Renal pelvis (tissue), 1 donor: ENCODE measurements at regions not wholly inside any gene's neighbourhood (a gene's known extent, or its start where the extent isn't known, plus 50 kb on each side); places are given as distances from the start of the nearest gene placed in this dataset.

Source experiments
- DNase-seq: peaks from one replicate; pipeline ENCODE4 v3.0.0-alpha.2; 2013

DNA sequence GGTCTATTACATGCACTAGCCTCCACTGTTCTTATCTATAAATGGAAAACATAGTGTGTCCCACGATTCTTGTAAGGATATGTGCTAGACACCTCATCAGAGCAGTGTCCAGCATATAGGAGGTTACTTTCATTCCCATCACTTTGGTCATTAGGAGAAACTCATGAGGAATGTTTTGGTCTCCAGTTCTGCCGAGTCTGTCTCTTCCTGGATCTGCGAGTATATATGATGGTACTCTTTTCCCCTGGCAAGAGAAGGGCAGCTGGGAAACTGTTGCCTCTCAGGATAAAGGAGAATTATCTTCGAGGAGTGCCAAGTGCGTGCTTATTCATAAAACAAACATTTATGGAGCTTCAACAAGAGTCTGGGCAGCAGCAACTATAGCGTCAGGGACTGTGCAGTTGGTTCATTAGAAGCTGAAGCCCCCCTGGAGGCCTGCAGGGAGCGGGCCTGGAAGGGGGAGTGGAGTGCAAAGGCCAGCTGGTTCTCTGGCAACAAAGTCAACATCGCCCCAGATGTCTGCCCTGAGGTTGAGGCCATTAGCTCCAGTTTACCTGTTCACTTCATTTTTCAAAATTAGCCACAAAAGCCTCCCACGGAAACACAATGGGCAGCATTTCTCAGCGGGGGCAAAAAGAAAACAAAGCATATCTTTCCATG is 811.9 kb downstream of the MAFB start:
- no peak for DNase-seq

DNA sequence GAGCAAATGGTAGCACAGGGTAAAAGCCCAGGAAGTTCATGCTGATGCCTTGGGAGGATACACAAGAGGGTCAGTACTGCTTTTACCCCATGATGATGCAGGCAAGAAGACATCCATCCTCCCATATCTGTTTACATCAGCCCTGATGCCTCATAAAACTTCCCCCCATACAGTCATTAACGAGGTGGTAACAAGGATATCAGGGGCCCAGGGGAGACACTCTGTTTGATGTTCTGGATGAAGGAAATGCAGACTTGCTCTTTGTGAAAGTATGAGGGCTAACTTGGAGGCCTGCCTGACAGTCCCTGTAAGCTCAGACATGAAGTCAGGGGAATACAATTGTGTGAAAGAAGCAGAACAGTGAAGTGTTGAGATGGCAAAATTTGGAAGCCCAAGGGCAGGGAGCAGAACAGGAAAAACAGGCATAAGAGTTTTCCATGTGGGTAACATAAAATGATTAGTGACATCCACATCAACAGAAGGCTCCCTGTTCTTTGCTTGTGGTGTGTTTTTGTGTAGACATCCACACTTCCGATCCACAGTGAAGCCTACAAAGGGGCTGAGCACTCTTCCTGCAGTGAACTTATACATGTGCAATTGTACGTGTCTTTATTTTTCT is 813.4 kb downstream of the MAFB start:
- DNase-seq: no peak

DNA sequence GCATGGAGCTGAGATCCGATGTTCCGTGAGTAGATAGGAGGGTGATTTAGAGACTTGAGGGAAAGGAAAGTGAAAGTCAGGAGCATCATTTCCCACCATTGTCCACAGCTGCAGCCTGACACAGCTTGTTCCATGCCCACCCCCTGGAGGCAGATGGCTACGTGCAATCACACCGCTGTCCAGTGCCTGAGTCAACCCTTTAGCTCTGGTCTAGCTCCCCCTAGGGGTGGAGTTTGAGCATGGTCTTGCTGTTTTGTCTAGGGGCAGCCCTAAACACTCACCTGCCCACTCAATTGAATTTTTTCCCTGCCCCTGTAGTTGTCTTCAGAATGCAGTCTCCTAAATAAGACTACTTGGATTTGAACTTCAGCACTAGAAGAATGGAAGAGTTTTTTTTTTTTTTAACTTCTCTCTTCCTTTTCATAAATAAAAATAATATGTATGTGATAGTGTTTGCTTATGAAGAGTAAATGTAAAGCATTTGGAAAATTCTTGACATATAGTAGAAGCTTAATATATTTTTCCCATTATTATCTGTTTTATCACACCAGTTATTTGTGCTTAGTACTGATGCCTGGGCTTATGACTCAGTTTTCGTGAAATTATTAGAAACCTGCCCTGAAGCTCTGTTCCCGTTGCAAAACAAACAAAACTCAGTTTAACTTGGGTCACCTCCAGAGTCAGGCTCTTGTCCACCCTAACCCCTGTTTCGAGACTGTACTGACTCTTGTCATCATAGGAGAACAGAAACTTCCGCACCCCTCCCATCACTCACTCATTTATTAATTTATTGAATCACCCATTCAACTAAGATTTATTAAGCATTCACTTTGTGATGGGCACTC is 814.8 kb downstream of the MAFB start:
- DNase-seq: peak; percentile 71

DNA sequence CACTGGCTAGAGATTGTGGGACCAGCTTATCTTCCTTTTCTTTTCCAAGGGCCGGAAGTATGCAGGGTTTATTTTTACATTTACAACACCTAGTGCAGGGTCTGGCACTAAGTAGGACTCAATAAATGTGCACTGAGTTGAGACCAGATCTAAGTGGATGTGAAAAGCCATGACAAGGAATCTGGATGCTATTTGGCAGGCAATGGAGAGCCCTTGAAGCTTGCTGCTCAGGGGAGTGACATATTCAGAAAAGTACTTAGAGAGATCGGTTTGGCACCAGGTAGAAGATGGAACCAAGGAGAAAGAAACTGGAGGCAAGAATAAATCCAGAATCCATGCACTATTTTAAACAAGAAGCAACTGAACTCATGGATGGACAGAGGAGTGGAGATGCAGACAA is 815.8 kb downstream of the MAFB start:
- no peak for DNase-seq

DNA sequence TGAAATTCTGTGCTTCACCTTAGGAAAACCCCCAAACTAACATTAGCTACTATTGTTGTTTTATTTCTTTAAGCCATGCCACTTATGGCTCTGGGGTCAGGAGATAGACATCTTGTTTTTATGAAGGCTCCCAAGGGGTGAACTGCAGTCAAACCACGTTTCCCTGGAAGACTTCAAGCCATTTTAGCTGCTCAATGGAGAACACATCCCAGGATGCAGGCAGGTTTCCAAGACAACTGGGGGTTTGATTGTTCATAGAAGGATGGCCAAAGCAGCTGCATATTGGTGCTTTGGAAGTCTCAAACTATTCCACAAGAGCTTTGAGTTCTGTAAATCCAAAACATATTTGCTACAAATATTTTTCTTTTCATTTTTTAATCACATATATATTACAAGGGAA is 818.0 kb downstream of the MAFB start:
- no peak for DNase-seq

DNA sequence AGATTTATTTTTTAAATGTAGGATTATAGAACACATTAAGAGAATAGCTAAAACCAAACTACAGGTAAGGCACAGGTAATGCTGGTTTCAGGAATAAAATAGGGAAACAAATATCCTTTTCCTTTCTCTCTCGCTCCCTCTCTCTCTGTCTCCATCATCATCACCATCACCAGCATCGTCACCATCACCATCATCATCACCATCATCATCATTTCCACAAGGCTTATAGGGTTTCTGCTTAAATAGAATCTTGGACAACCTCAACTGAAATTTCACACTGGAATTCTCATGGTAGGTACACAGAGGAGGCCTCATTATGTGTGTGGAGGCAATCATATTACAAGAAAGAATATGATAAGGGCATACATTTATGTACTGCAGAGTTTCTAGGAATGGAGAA is 823.6 kb downstream of the MAFB start:
- DNase-seq: no peak

DNA sequence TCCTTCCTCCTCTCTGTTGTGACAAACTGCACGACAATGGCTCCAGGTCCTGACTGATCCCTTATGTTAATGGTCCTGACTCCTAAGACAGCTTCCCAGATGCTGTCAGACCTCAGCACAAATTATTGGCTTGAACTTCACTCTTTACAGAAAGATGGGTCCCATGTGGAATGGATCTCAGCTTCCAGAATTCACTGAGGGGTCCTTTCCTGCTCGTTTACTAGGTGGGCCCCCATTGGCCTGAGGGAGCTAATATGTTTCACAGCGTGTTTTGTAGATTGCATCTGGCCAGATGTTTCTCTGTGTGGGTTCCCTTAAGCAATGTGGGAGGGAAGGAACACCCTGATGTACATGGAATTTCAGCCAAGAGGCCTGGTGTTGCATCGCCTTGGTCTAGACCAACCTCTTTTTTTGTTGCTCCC is 826.6 kb downstream of the MAFB start:
- peak; percentile 69 for DNase-seq

DNA sequence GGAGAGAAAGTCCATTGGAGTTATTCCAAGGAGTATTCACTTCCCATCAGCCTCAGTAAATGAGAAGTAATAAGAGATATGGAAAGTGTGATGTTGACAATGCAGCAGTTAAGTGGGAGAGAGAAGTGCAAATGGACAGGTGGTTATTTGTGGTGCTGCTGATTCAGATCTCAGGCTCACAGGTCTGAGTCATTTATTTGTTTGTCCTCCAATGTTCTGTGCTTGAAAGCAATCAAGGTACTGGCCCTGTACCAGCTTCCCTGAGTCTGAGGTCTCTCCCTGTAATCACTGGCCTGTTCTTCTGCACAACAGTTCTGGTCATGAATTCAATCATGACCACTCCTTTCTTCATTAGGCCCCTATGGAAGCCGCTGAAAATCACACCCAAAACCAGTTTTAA is 827.7 kb downstream of the MAFB start:
- no peak for DNase-seq

DNA sequence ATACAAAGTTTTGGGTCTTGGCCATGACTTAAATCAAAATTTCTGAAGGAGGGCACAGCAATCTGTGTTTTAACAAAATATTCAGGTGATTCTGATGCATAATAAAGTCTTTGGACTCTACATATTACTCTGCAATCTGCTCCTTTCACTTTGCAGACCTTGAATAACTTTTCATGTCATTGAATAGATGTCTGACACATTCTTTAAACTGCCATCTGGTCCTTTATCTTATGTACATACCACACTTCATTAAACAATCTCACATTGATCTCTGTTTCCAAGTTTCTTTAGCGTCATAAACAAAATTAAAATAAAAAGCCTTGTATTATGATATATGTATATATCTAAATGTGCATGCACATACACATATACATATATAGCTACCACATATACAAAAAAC is 831.2 kb downstream of the MAFB start:
- DNase-seq: no peak

DNA sequence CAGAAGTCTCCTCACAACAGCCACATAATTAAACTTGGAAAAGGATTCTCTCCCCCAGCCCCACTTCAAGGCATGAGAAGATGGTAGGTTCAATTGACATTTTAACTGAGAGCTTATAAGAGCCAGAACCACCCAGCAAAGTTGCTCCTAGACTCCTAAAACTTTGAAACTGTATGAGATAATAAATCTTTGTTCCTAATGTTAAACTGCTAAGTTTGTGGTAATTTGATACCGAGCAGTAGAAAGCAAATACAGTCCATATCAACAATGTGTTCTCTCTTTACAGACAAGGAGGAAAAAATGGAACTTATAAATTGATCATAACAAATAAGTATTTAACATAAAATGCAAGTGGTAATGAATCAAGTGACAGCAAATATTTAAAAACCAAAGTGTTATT is 831.8 kb downstream of the MAFB start:
- DNase-seq: no peak

DNA sequence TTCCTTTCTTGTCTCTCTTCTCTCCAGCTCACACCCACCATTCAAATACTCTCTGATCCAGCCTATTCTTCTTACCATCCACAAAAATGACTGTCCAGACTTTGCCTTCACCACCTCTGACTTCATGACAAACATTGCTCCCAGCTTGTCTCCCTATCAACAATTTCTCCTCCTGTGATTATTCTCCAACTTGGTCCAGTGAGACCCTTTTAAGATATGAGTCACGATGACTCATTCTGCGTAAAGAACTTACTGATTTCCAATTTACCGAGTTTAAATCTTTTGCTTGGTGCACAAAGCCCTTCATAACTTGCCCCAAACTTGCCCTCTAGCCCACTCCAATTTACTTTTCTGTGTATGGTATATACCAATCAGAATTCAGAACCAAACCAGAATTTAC is 833.2 kb downstream of the MAFB start:
- no peak for DNase-seq

DNA sequence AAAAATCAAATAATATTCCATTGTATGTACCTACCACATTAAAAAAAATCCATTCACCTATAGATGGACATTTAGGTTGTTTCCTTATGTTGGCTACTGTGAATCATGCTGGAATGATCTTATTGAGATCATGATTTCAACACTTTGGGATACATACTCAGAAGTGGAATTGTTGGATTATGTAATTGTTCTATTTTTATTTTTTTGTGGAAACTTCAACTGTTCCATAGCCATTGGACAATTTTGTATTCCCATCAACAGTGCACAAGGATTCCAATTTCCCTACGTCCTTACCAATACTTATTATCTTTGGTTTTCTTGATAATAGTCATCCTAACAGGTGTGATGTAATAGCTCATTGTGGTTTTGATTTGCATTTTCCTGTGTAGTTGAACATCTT is 834.0 kb downstream of the MAFB start:
- DNase-seq: no peak

DNA sequence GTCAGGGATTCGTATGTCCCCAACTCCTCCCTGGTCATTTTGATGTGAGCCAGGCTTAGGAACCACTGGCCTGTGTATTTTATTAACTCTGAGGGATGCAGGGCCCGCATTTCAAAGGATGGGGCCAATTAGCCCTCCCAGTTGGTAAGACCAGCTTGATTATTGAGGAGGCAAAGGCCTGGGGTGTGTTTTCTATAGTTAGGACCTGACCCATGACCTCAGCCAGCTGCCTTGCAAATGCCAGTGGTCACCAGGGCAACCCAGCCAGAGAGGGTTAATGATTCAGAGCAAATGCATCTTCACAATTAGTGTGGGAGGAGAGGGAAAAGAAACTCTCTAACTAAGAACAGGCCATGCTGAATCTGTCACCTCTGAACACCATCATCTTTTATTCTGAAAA is 835.4 kb downstream of the MAFB start:
- DNase-seq: no peak

DNA sequence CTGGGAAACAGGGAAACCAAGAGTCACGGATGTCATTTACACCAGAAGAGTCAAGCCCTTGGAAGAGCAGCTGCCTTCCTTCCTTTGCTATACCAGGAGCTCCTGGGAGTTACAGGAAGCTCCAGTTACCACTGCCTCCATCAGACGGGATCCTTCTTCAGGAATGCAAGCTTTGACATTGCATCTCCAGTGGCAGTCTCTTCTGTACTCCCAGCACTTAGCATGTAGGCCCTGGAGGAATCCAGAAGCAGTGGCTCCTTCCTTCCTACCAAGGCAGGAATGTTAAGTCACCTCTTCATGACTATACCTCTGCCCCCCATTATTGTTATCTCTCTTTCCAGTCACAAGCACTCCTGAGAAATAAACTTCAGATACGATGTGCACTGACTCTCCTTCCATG is 836.0 kb downstream of the MAFB start:
- DNase-seq: no peak

DNA sequence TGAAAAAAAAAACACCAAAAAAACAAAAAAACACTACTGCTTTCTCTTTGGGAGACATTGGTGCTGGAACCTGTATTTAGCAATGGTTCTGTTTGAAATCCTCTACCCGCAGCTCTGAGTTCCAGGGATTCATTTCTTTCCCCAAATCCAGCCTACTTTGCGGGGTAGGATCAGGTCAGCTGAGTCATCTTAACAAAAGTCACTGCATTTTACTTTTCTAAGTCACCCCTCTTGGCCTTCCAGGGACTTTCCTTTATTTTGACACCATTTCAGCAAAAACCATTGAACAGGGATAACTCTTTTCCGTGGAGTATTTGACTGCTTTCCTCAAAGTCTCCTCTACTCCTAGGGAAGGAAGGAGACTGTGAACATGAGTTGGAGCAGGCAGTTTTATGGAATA is 837.6 kb downstream of the MAFB start:
- DNase-seq: no peak

DNA sequence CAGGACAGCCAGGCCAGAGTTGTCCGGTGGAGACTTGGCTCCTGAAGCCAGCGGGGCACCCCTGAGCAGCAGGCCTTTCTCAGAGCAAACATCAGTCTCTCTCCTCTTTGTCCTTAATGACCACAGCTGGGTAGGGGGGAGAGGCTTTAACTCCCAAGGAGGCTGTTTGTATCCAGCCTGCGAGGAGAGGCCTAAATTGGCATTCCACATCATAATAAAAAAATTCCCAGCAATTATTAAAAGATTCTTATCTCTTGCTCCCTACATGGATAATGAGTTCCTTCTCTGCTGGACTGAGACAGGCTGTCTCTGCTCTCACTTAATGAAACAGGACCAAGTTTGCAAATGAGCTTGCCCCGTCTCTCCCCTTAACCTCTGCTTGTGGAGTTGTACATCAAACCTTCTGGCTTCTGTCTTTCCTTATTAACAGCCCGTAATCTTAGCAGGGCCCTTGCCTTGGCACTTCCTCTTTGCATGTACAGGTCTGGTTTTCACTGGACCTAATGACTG is 838.2 kb downstream of the MAFB start:
- no peak for DNase-seq

DNA sequence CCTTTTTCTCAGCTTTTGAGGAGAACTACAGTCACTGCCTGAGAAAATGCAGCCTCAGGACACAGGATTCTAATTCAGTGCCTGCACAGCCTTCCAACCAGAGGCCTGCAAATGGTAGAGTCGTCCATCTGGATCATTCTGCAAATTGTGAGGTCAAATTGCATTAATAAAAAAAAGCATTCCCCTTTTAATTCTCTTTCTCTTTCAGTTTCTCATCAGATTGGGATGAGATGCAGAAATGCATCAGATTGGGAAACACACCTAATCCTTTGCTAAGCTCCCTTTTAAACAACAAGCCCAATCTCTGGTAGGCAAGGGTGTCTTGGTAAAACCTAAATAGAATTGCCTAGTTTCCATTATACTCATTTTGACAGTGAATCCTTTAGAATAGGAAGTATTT is 838.8 kb downstream of the MAFB start:
- no peak for DNase-seq

DNA sequence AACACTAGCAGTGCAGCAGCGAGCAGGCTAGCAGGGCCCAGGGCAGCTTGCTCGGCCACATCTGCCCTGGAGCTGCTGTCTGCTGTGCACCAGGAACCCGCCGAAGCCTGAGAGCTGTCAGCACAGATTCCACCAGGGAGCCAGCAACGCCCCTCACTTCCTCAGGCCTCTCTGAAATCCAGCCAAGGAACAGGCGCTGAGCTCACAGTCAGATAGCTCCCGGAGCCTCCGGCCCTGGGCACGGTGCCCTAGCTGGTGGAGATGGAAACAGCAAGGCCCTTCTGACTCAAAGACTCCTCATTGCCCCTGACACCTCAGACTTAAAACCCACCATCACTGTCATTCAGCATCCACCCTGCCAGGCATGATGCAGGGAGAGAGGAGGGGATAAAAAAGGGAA is 839.4 kb downstream of the MAFB start:
- no peak for DNase-seq

DNA sequence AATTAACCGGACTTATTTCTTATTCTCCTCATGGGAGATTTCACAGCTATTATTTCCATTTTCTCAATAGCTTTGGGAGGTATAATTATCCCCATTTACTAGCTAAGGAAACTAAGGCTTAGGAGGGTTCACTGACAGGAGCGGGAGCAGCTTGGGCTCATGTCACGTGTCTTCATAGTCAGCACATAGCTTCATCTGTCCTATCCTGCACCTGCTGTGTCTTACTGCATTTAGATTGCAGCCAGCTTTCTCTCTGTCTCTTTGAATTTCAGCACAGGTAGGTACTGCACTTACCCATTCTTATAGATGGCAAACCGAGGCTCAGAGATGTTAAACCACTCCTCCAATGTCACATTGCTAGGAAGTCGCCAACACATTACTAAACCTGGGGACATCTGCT is 839.9 kb downstream of the MAFB start:
- no peak for DNase-seq

DNA sequence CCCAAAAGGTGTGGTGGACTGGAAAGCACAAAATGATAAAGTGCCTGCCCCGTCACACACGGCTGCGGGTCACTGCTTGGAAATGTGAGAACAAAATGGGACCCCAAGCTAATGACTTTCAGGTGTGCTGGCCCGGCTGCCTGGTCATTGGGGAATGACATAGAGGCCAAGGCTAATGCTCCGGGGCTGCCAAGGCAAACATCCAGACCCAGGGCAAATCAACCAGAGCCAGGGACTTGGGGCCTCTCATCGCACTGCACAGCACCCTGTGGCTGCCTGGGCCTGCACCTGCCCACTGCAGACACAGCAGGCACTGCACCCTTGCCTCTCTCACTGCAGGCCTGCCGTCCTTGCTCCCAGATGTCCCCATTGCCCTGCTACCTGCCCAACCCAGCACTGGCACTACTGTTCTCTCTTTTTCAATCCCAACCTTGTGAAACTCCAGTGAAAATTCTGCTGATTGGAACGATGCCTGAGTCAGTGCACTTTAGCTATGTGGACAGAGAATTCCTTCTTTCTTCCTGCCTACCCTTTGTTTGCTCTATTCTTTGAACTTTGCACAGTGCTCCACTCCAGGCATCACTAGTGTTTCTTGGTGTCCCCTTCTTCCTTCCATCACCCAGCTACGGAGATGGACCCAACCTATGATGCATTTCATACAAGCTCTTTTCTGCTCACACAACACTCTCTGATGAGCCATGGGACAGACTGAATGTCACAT is 849.5 kb downstream of the MAFB start:
- peak; percentile 68 for DNase-seq

DNA sequence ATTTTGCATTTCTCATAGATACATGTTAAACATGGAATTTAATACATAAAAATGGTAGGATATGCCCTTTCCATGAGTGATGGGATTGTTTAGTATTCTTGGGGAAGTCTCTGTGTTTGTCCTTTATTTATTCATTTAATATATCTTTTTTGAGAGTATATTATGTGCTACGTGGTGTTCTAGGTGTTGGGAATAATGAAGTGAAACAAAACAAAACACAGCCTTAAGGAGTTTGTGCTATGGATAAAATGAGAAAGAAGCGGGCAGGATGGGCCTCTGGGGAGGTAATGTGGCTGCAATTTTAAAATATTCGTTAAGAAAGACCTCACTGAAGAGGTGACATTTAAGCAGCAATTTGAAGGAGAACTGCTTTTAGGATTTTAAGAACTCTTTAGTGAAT is 851.5 kb downstream of the MAFB start:
- no peak for DNase-seq

DNA sequence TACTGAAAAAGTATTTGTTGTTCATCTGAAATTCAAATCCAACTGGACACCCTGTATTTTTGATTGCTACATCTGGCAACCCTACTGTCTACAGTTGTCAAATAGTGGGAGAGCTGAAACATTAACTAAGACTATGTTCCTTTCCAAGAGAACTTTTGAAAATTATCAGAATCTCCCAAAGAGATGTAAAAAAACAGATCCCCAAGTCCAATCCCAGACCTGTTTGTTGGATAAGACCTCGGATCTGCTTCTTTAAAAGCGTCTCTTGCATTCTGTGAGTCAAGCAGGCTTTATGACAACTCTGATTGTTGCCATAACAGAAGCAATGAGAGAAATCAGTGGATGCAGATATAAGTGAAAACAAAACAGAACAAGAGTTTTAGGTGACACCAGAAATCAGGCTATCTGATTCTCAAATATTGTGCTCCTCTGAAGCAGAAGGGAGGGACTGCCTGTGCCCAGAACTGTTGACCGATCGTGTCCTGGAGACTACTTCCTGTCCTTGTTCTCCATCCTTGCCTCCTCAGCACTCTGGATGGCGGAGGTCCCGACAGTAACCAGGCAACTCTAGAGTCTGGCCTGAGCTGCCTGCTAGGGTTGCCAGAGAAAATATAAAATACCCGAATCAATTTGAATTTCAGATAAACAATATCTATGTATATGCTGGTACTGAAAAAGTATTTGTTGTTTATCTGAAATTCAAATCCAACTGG is 853.8 kb downstream of the MAFB start:
- DNase-seq: no peak
